Stimulated activated naive B cell treated with anti-CD40 and anti-IgM and Interleukin-4, amounts not matched to agents 10 μg/mL and 1 μg/mL and 100 μg/mL, for 72 hours (primary cell): ENCODE measurements at regions not wholly inside any gene's neighbourhood (a gene's known extent, or its start where the extent isn't known, plus 50 kb on each side); places are given as distances from the start of the nearest gene placed in this dataset.
"Not testable (repeated sequence)": the region's sequence is repeated elsewhere in the genome, so short reads cannot be mapped to it uniquely, and the experiment has no call there.

Experiments
- ATAC-seq, 2 donors: fragments of 150-1000 bp; cut with Tn5 transposase; replicated peaks; 2 replicates each; pipeline ENCODE4 v1.10.0; 2021; ENCODE audit warnings: moderate library complexity in 1 of 2
- DNase-seq: peaks from one replicate; pipeline ENCODE4 v3.0.0; 2021
- H3K27ac Mint-ChIP-seq: one replicate; pipeline ENCODE4 v1.8.0; 2022; ENCODE audit warnings: mild to moderate bottlenecking, mixed read lengths
- H3K27me3 Mint-ChIP-seq, 2 donors: one replicate each; pipeline ENCODE4 v1.8.0; 2022; ENCODE audit warnings: mixed read lengths in 2 of 2
- H3K36me3 Mint-ChIP-seq, 2 donors: one replicate each; pipeline ENCODE4 v1.8.0; 2022; ENCODE audit warnings: mixed read lengths in 2 of 2, mild to moderate bottlenecking in 1 of 2
- H3K4me1 Mint-ChIP-seq, 2 donors: one replicate each; pipeline ENCODE4 v1.8.0; 2022; ENCODE audit warnings: mixed read lengths in 2 of 2, mild to moderate bottlenecking in 1 of 2
- H3K4me3 Mint-ChIP-seq, 2 donors: one replicate each; pipeline ENCODE4 v1.8.0; 2022; ENCODE audit warnings: mild to moderate bottlenecking in 2 of 2, mixed read lengths in 2 of 2, moderate library complexity in 1 of 2
- H3K9me3 Mint-ChIP-seq, 2 donors: one replicate each; pipeline ENCODE4 v1.8.0; 2022; ENCODE audit warnings: mixed read lengths in 2 of 2, mild to moderate bottlenecking in 1 of 2

GRCh38 chr12:65665817-65666216 is 158.5 kb upstream of the HMGA2 start:
- peaks cover 0 to 5% of the 10 kb centered on the region in 2 donors for H3K4me1 Mint-ChIP-seq
- ATAC-seq: no peak
- H3K9me3 Mint-ChIP-seq: peaks cover 6% of the 10 kb centered on the region in 2 donors
- no peak overlapping the region for H3K27ac Mint-ChIP-seq
- no peaks in the 10 kb centered on the region for H3K36me3 Mint-ChIP-seq
- H3K4me3 Mint-ChIP-seq: no peak overlapping the region
- H3K27me3 Mint-ChIP-seq: peaks cover 0 to 8% of the 10 kb centered on the region in 2 donors
- DNase-seq: no peak

GRCh38 chr12:65666876-65667275 is 157.4 kb upstream of the HMGA2 start:
- Mint-ChIP-seq H3K27ac (no peak overlapping the region), H3K4me3 (no peak overlapping the region), H3K4me1 (peaks cover 0 to 5% of the 10 kb centered on the region in 2 donors), H3K9me3 (peaks cover 6% of the 10 kb centered on the region in 2 donors), H3K36me3 (no peaks in the 10 kb centered on the region), H3K27me3 (peaks cover 0 to 8% of the 10 kb centered on the region in 2 donors)
- DNase-seq (no peak), ATAC-seq (peak; percentile 33 to 52)

- no peak overlapping the region for H3K27ac Mint-ChIP-seq
- no peaks in the 10 kb centered on the region for H3K36me3 Mint-ChIP-seq
- DNase-seq: no peak
- H3K4me3 Mint-ChIP-seq: no peak overlapping the region
- H3K9me3 Mint-ChIP-seq: peaks cover 6% of the 10 kb centered on the region in 2 donors
- peaks cover 0 to 5% of the 10 kb centered on the region in 2 donors for H3K4me1 Mint-ChIP-seq
- H3K27me3 Mint-ChIP-seq: peaks cover 0 to 8% of the 10 kb centered on the region in 2 donors
- no peak for ATAC-seq
Measured at GRCh38 chr12:65667932-65668331, 156.4 kb upstream of the HMGA2 start.

GRCh38 chr12:65668981-65669695 is 155.1 kb upstream of the HMGA2 start:
- Mint-ChIP-seq H3K27me3 (peaks cover 0 to 8% of the 10 kb centered on the region in 2 donors), H3K4me3 (no peak overlapping the region), H3K9me3 (peaks cover 2 to 6% of the 10 kb centered on the region in 2 donors), H3K27ac (no peak overlapping the region), H3K36me3 (no peaks in the 10 kb centered on the region), H3K4me1 (peaks cover 0 to 5% of the 10 kb centered on the region in 2 donors)
- DNase-seq (no peak), ATAC-seq (no peak)

- DNase-seq: no peak
- no peak for ATAC-seq
- no peak overlapping the region for H3K27ac Mint-ChIP-seq
Measured at GRCh38 chr12:65670775-65671174, 153.5 kb upstream of the HMGA2 start.

GRCh38 chr12:65672441-65672840 is 151.8 kb upstream of the HMGA2 start:
- ATAC-seq: no peak
- no peak overlapping the region for H3K4me3 Mint-ChIP-seq
- H3K9me3 Mint-ChIP-seq: no peaks in the 10 kb centered on the region
- no peaks in the 10 kb centered on the region for H3K4me1 Mint-ChIP-seq
- H3K27me3 Mint-ChIP-seq: no peaks in the 10 kb centered on the region
- H3K27ac Mint-ChIP-seq: no peak overlapping the region
- DNase-seq: no peak
- H3K36me3 Mint-ChIP-seq: no peaks in the 10 kb centered on the region

More at GRCh38 chr12:65670775-65671174, 153.5 kb upstream of the HMGA2 start:
- H3K27me3 Mint-ChIP-seq: no peaks in the 10 kb centered on the region
- no peak overlapping the region for H3K4me3 Mint-ChIP-seq
- H3K9me3 Mint-ChIP-seq: peaks cover 0 to 2% of the 10 kb centered on the region in 2 donors
- H3K36me3 Mint-ChIP-seq: no peaks in the 10 kb centered on the region
- H3K4me1 Mint-ChIP-seq: peaks cover 0 to 5% of the 10 kb centered on the region in 2 donors

GRCh38 chr12:65673156-65673690 is 151.1 kb upstream of the HMGA2 start:
- Mint-ChIP-seq H3K36me3 (no peaks in the 10 kb centered on the region), H3K9me3 (peaks cover 0 to 2% of the 10 kb centered on the region in 2 donors), H3K27ac (no peak overlapping the region), H3K27me3 (no peaks in the 10 kb centered on the region), H3K4me1 (no peaks in the 10 kb centered on the region), H3K4me3 (no peak overlapping the region)
- no peak for ATAC-seq
- no peak for DNase-seq

- H3K4me1 Mint-ChIP-seq: no peaks in the 10 kb centered on the region
- H3K4me3 Mint-ChIP-seq: no peak overlapping the region
- peaks cover 0 to 3% of the 10 kb centered on the region in 2 donors for H3K9me3 Mint-ChIP-seq
- ATAC-seq (no peak), DNase-seq (no peak)
- no peaks in the 10 kb centered on the region for H3K36me3 Mint-ChIP-seq
- no peak overlapping the region for H3K27ac Mint-ChIP-seq
- no peaks in the 10 kb centered on the region for H3K27me3 Mint-ChIP-seq
Measured at GRCh38 chr12:65673732-65674131, 150.6 kb upstream of the HMGA2 start.

GRCh38 chr12:65675141-65675621 is 149.1 kb upstream of the HMGA2 start:
- H3K36me3 Mint-ChIP-seq: no peaks in the 10 kb centered on the region
- H3K9me3 Mint-ChIP-seq: peaks cover 0 to 3% of the 10 kb centered on the region in 2 donors
- H3K4me3 Mint-ChIP-seq: no peak overlapping the region
- peak in 1 of 2 donors; percentile 14 for ATAC-seq
- no peaks in the 10 kb centered on the region for H3K27me3 Mint-ChIP-seq
- H3K27ac Mint-ChIP-seq: no peak overlapping the region
- H3K4me1 Mint-ChIP-seq: no peaks in the 10 kb centered on the region
- no peak for DNase-seq

GRCh38 chr12:65678172-65678571 is 146.1 kb upstream of the HMGA2 start:
- not testable (repeated sequence) for H3K27me3 Mint-ChIP-seq, H3K36me3 Mint-ChIP-seq, H3K9me3 Mint-ChIP-seq

GRCh38 chr12:65681226-65681625 is 143.1 kb upstream of the HMGA2 start:
- no peak overlapping the region for H3K27ac Mint-ChIP-seq
- peaks cover 0 to 3% of the 10 kb centered on the region in 2 donors for H3K9me3 Mint-ChIP-seq
- no peaks in the 10 kb centered on the region for H3K4me1 Mint-ChIP-seq
- no peaks in the 10 kb centered on the region for H3K36me3 Mint-ChIP-seq
- ATAC-seq (no peak), DNase-seq (no peak)
- H3K27me3 Mint-ChIP-seq: no peaks in the 10 kb centered on the region
- no peak overlapping the region for H3K4me3 Mint-ChIP-seq

More at GRCh38 chr12:65678172-65678571, 146.1 kb upstream of the HMGA2 start:
- ATAC-seq, H3K4me1 Mint-ChIP-seq, DNase-seq, H3K4me3 Mint-ChIP-seq, H3K27ac Mint-ChIP-seq: not testable (repeated sequence)

GRCh38 chr12:65682112-65682511 is 142.2 kb upstream of the HMGA2 start:
- ATAC-seq: no peak
- H3K9me3 Mint-ChIP-seq: peaks cover 2 to 6% of the 10 kb centered on the region in 2 donors
- no peak overlapping the region for H3K4me3 Mint-ChIP-seq

GRCh38 chr12:65684906-65685305 is 139.4 kb upstream of the HMGA2 start:
- H3K36me3 Mint-ChIP-seq: no peaks in the 10 kb centered on the region
- peaks cover 3% of the 10 kb centered on the region in 2 donors for H3K9me3 Mint-ChIP-seq

More at GRCh38 chr12:65682112-65682511, 142.2 kb upstream of the HMGA2 start:
- no peaks in the 10 kb centered on the region for H3K4me1 Mint-ChIP-seq
- no peaks in the 10 kb centered on the region for H3K36me3 Mint-ChIP-seq
- DNase-seq: no peak
- no peaks in the 10 kb centered on the region for H3K27me3 Mint-ChIP-seq
- H3K27ac Mint-ChIP-seq: no peak overlapping the region

GRCh38 chr12:65685514-65685913 is 138.8 kb upstream of the HMGA2 start:
- Mint-ChIP-seq H3K4me3 (no peak overlapping the region), H3K9me3 (peaks cover 3% of the 10 kb centered on the region in 2 donors), H3K27me3 (no peaks in the 10 kb centered on the region), H3K36me3 (no peaks in the 10 kb centered on the region), H3K27ac (no peak overlapping the region), H3K4me1 (no peaks in the 10 kb centered on the region)
- ATAC-seq (no peak), DNase-seq (no peak)

More at GRCh38 chr12:65684906-65685305, 139.4 kb upstream of the HMGA2 start:
- no peak overlapping the region for H3K27ac Mint-ChIP-seq
- H3K27me3 Mint-ChIP-seq: no peaks in the 10 kb centered on the region
- H3K4me3 Mint-ChIP-seq: no peak overlapping the region
- ATAC-seq (no peak), DNase-seq (no peak)
- no peaks in the 10 kb centered on the region for H3K4me1 Mint-ChIP-seq

- Mint-ChIP-seq H3K27me3 (no peaks in the 10 kb centered on the region), H3K9me3 (peaks cover 3 to 4% of the 10 kb centered on the region in 2 donors), H3K4me1 (no peaks in the 10 kb centered on the region), H3K4me3 (no peak overlapping the region), H3K27ac (no peak overlapping the region), H3K36me3 (no peaks in the 10 kb centered on the region)
- DNase-seq: no peak
- no peak for ATAC-seq
Measured at GRCh38 chr12:65689508-65689907, 134.8 kb upstream of the HMGA2 start.
